Common myeloid progenitor, CD34-positive (primary cell): ENCODE measurements at regions not wholly inside any gene's neighbourhood (a gene's known extent, or its start where the extent isn't known, plus 50 kb on each side); places are given as distances from the start of the nearest gene placed in this dataset.
"Not testable (repeated sequence)": the region's sequence is repeated elsewhere in the genome, so short reads cannot be mapped to it uniquely, and the experiment has no call there.

ENCODE experiments used
- CTCF ChIA-PET: fragments of 350-600 bp; sonication (Branson Sonifier 250); formaldehyde crosslinking; loops from one replicate; lab custom pipeline; 2021; ENCODE audit warnings: antibody characterized with exemption; lab: Charles Lee
- POLR2A ChIA-PET: fragments of 350-600 bp; sonication (Branson Sonifier 250); formaldehyde crosslinking; loops from one replicate; lab custom pipeline; 2021; ENCODE audit warnings: antibody characterized with exemption; lab: Charles Lee
- DNase-seq, 3 donors: peaks; one replicate each; pipeline versions ENCODE4 v3.0.0 to v3.0.0-alpha.2; 2013
- H3K27ac ChIP-seq, 2 experiments: 1 replicate in 1 of 2; 2 replicates in 1 of 2; pipeline ENCODE4 v1.7.0; 2013; ENCODE audit warnings: inconsistent platforms in 2 of 2, low read length in 2 of 2, mild to moderate bottlenecking in 2 of 2, low read depth in 1 of 2, moderate library complexity in 1 of 2; ENCODE audit not compliant: severe bottlenecking in 2 of 2, insufficient read depth in 1 of 2, poor library complexity in 1 of 2
- H3K27me3 ChIP-seq, 5 experiments: replicated peaks in 2 of 5; 1 replicate in 3 of 5; 2 replicates in 2 of 5; pipeline versions ENCODE4 v1.6.1 to v1.7.0; 2013; ENCODE audit warnings: low read length in 4 of 5, mild to moderate bottlenecking in 2 of 5, moderate library complexity in 2 of 5, inconsistent platforms in 1 of 5; ENCODE audit not compliant: insufficient read depth in 5 of 5, control insufficient read depth in 4 of 5
- H3K36me3 ChIP-seq, 4 experiments: 1 replicate in 2 of 4; 2 replicates in 2 of 4; pipeline versions ENCODE4 v1.6.1 to v1.7.0; 2013; ENCODE audit warnings: low read length in 3 of 4, control low read depth in 1 of 4, mild to moderate bottlenecking in 1 of 4; ENCODE audit not compliant: control insufficient read depth in 4 of 4, insufficient read depth in 4 of 4
- H3K4me1 ChIP-seq, 4 experiments: 1 replicate in 3 of 4; 2 replicates in 1 of 4; pipeline versions ENCODE4 v1.6.1 to v1.7.1; 2013; ENCODE audit warnings: low read length in 3 of 4, mild to moderate bottlenecking in 3 of 4, control low read depth in 1 of 4, inconsistent platforms in 1 of 4, moderate library complexity in 1 of 4; ENCODE audit not compliant: control insufficient read depth in 4 of 4, insufficient read depth in 4 of 4; ENCODE audit errors: control extremely low read depth in 1 of 4
- H3K4me3 ChIP-seq, 7 experiments: 1 replicate in 4 of 7; 2 replicates in 3 of 7; pipeline versions ENCODE4 v1.5.1 to v1.7.0; 2013; ENCODE audit warnings: mild to moderate bottlenecking in 7 of 7, low read length in 6 of 7, moderate library complexity in 6 of 7, inconsistent platforms in 2 of 7, low read depth in 2 of 7, control low read depth in 1 of 7; ENCODE audit not compliant: insufficient read depth in 4 of 7, control insufficient read depth in 1 of 7; ENCODE audit errors: extremely low read depth in 1 of 7
- H3K9me3 ChIP-seq, 5 experiments: 1 replicate in 4 of 5; 2 replicates in 1 of 5; pipeline versions ENCODE4 v1.6.1 to v1.7.1; 2013; ENCODE audit warnings: low read length in 4 of 5, mild to moderate bottlenecking in 2 of 5, inconsistent platforms in 1 of 5, low read depth in 1 of 5, moderate library complexity in 1 of 5; ENCODE audit not compliant: control insufficient read depth in 4 of 5, insufficient read depth in 2 of 5; ENCODE audit errors: control extremely low read depth in 1 of 5
- WGBS: methylation state at CpG from one replicate; pipeline ENCODE4 v1.1.5; 2013; ENCODE audit not compliant: insufficient coverage; 5-methylcytosine and 5-hydroxymethylcytosine counted together

DNA sequence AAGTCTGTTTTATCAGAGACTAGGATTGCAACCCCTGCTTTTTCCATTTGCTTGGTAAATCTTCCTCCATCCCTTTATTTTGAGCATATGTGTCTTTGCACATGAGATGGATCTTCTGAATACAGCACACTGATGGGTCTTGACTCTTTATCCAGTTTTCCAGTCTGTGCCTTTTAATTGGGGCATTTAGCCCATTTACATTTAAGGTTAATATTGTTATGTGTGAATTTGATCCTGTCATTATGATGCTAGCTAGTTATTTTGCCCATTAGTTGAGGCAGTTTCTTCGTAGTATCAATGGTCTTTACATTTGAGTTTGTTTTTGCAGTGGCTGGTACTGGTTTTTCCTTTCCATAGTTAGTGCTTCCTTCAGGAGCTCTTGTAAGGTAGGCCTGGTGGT, 120.6 kb upstream of the TNP1 start:
- H3K27me3 ChIP-seq, DNase-seq, H3K4me1 ChIP-seq, POLR2A ChIA-PET, H3K4me3 ChIP-seq, H3K9me3 ChIP-seq, H3K36me3 ChIP-seq, CTCF ChIA-PET, H3K27ac ChIP-seq: not testable (repeated sequence)
- whole genome bisulfite sequencing: no CpG with 5 or more reads among the region's 1 CpG

DNA sequence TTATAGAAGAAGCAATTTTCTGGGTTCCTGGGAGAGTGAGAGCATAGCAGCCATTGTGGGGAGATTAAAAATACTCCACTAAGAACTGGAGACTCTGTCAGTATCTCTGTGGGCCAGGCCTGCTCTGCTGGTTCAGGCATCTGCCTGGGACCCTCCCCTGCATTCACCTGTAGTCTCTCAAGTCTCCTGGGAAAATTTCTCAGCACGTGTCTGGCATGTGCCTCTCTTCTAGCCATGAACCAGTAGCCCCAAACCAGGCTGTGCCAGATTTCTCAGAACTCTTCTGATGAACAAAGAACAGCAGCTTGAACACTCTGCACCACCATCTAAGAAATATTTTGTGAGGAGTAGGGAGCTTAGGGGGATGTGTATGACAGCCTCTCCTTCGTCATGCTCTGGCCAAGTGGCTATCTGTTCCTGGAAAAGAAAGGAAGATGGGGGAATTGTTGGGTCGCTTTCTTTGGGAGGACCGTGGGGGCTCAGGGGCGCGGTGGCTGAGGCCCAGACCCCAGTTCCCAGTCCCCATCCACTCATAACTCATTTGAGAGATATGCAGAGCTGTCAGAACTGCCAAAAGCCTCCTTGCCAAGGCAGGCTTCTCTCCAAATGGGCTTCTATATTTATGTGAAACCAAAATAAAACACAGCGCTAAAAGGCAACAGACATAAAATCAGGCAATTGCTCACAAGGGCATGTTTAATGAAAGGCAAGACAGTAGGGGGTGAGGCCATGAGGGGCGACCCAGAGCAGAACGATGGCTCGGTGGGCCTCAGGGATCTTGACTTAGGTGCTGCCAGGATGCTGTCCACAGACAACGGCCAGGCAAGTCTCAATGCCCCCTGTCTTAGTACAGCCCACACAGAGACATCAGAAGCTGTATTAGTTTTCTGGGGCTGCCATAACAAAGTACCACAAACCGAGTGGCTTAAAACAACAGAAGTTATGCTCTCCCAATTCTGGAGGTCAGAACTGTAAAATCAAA, 114.7 kb upstream of the TNP1 start:
- 94% methylated on average over 7 of the region's 12 CpGs for WGBS
- no peak overlapping the region for H3K27ac ChIP-seq
- no peak overlapping the region for H3K4me3 ChIP-seq
- no peak for DNase-seq
- ChIA-PET POLR2A (no interaction called here), CTCF (no interaction called here)
- H3K27me3 ChIP-seq: no peaks in the 10 kb centered on the region
- H3K9me3 ChIP-seq: no peaks in the 10 kb centered on the region
- H3K36me3 ChIP-seq: no peaks in the 10 kb centered on the region
- no peaks in the 10 kb centered on the region for H3K4me1 ChIP-seq

DNA sequence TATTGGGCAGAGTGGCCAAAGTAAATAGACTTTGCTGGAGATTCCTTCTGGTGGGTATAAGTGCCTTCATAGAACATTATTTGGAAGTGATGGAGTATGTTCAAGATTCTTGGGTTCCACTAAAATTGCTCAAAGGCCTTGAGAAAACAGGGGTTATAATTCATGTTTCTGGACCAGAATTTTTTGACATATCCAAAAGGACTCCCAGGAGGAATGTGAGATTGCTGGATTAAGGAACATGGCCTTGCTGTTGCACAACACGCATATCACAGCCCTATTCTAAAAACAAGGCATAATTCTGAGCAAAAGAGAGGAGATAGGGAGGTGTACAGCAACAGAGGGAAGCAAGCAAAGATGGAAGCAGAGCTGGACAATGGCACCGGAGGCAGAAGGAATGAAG, 111.7 kb upstream of the TNP1 start:
- CTCF ChIA-PET: no interaction called here
- H3K4me1 ChIP-seq: no peaks in the 10 kb centered on the region
- peaks cover 0 to 3% (median 0%) of the 10 kb centered on the region in 5 experiments for H3K27me3 ChIP-seq
- POLR2A ChIA-PET: no interaction called here
- WGBS: 100% methylated on average over 1 of the region's 2 CpGs
- H3K4me3 ChIP-seq: no peak overlapping the region
- no peak for DNase-seq
- no peak overlapping the region for H3K27ac ChIP-seq
- peaks cover 0 to 1% (median 0%) of the 10 kb centered on the region in 5 experiments for H3K9me3 ChIP-seq
- no peaks in the 10 kb centered on the region for H3K36me3 ChIP-seq

DNA sequence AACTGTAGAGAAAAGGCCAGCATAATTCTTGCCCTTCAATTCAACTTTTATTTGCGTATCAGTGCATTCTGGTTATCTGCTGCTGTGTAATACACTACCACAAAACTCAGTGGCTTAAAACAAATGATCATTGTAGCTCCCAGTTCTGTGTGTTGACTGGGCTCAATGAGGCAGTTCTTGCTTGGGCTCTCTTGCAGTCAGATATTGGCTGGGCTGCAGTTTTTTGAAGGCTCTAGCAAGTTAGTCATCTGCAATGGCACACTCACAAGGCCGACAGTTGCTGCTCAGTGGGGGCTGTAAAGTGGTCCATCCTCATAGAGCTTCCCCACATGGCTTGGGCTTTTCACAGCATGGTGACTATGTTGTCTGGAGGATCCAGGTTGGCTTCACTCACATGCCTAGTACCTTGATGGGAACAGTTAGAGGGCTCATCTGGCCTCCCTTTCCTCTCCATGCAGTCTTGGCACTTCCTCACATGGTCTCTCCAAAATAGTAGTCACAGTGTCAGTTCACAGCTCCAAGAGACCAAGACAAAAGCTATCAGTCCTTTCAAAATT, 110.6 kb upstream of the TNP1 start:
- no peak overlapping the region for H3K27ac ChIP-seq
- no peak overlapping the region for H3K4me3 ChIP-seq
- DNase-seq: no peak
- H3K9me3 ChIP-seq: peaks cover 0 to 1% (median 0%) of the 10 kb centered on the region in 5 experiments
- no peaks in the 10 kb centered on the region for H3K4me1 ChIP-seq
- H3K36me3 ChIP-seq: no peaks in the 10 kb centered on the region
- POLR2A ChIA-PET: no interaction called here
- CTCF ChIA-PET: no interaction called here
- WGBS: 100% methylated on average over 2 of the region's 2 CpGs
- H3K27me3 ChIP-seq: peaks cover 0 to 3% (median 0%) of the 10 kb centered on the region in 5 experiments

DNA sequence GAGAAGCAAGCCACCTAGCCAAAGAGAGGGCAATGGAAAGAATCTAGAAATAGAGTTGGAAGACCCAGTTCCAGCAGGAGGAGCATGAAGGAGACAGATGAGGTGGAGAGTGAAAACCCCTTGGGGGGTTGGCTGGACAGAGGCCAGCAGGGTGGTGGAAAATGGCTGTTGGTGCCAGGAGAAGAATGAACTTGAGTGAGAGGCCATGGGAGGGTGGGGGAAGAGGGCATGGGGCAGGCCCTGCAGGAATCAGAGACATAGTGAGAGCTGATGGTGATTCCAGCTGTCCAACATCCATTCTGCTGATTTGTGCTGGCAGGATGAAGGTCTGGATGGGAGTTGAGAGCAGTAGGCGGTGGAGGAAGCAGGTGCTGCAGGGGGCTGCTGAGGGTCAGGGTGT, 108.0 kb upstream of the TNP1 start:
- H3K4me3 ChIP-seq: no peak overlapping the region
- CTCF ChIA-PET: no interaction called here
- no peak for DNase-seq
- H3K27me3 ChIP-seq: peaks cover 0 to 3% (median 0%) of the 10 kb centered on the region in 5 experiments
- POLR2A ChIA-PET: no interaction called here
- no peak overlapping the region for H3K27ac ChIP-seq
- H3K9me3 ChIP-seq: peaks cover 0 to 2% (median 0%) of the 10 kb centered on the region in 5 experiments
- WGBS: 100% methylated on average over 1 of the region's 1 CpG
- H3K4me1 ChIP-seq: no peaks in the 10 kb centered on the region
- no peaks in the 10 kb centered on the region for H3K36me3 ChIP-seq

DNA sequence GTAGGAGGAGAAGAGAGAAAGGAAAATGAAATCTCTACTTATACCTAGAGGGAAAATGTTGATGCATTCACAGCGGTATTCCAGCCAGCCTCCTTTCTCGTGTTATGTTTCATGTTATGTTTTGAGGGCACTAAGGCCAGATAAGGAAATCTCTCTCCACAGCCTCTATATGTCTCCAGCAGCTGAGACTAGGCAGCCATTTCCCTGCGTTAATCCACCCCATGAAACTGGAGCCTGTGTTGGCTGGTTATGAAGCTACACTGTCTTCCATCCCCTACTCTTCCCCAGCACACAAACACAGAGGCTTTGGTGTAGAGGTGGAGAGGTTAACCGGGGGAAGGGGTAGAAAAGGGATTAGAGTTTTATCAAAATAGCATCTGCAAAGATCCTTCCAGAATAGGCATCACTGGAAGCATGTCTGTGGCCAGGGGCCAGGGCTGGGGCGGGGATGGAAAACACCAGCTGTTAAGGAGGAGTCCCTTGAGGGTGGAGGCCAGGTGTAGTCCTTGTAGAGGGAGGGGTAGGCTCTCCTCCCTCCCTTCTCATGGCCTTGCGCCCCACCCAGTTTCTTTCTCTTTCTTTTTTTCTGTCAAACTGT, 100.9 kb upstream of the TNP1 start:
- Histone ChIP-seq H3K4me1 (no peaks in the 10 kb centered on the region), H3K9me3 (peaks cover 0 to 5% (median 0%) of the 10 kb centered on the region in 5 experiments), H3K36me3 (no peaks in the 10 kb centered on the region), H3K27ac (no peak overlapping the region), H3K4me3 (no peak overlapping the region), H3K27me3 (peaks cover 0 to 3% (median 0%) of the 10 kb centered on the region in 5 experiments)
- CTCF ChIA-PET: interaction anchor here (0.6 kb wide), 1 partner anchor 202 kb away, joined by 3 read pairs; no protein-coding TSS in a partner anchor
- no CpG with 5 or more reads among the region's 6 CpGs for WGBS
- DNase-seq: no peak
- POLR2A ChIA-PET: interaction anchor here (0.6 kb wide), 1 partner anchor 242 kb away, joined by 3 read pairs; no protein-coding TSS in a partner anchor
